ENCODE measurements at regions not wholly inside any gene's neighbourhood (a gene's known extent, or its start where the extent isn't known, plus 50 kb on each side); places are given as distances from the start of the nearest gene placed in this dataset.

GRCh38 chr13:61722119-61722518 lies 306.5 kb upstream of the PCDH20 start:
- H4K20me1 ChIP-seq (ENCODE audit: insufficient read depth, low read length, poor library complexity, severe bottlenecking), result no peaks in the 10 kb centered on the region
- no peaks in the 10 kb centered on the region for H3F3A ChIP-seq (ENCODE audit: low read depth)
- H3K4me1 ChIP-seq (ENCODE audit: insufficient read depth, low read length, poor library complexity, severe bottlenecking), result no peaks in the 10 kb centered on the region
- no peaks in the 10 kb centered on the region for H3K9me2 ChIP-seq (replicated peaks; ENCODE audit: low read depth, low read length)
- H3K36me3 ChIP-seq (ENCODE audit: insufficient read depth, low read length), result no peaks in the 10 kb centered on the region
- H3K9me3 ChIP-seq (ENCODE audit: insufficient read depth, low read depth, low read length), result no peaks in the 10 kb centered on the region
- H3K4me3 ChIP-seq (ENCODE audit: low read length, poor library complexity, severe bottlenecking), result no peak overlapping the region
- no peak overlapping the region for H2AFZ ChIP-seq (ENCODE audit: low read length)
- no peaks in the 10 kb centered on the region for H3K79me2 ChIP-seq (ENCODE audit: insufficient read depth, low read length)
- no peak for TF ChIP-seq EZH2phosphoT487 (IDR thresholded peaks at IDR 0.05; ENCODE audit: borderline replicate concordance)
- TF ChIP-seq, protein P1, sequence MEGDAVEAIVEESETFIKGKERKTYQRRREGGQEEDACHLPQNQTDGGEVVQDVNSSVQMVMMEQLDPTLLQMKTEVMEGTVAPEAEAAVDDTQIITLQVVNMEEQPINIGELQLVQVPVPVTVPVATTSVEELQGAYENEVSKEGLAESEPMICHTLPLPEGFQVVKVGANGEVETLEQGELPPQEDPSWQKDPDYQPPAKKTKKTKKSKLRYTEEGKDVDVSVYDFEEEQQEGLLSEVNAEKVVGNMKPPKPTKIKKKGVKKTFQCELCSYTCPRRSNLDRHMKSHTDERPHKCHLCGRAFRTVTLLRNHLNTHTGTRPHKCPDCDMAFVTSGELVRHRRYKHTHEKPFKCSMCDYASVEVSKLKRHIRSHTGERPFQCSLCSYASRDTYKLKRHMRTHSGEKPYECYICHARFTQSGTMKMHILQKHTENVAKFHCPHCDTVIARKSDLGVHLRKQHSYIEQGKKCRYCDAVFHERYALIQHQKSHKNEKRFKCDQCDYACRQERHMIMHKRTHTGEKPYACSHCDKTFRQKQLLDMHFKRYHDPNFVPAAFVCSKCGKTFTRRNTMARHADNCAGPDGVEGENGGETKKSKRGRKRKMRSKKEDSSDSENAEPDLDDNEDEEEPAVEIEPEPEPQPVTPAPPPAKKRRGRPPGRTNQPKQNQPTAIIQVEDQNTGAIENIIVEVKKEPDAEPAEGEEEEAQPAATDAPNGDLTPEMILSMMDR (conservative IDR thresholded peaks at IDR 0.05; ENCODE audit: low read length), result no peak
- no peak overlapping the region for H3K9ac ChIP-seq (ENCODE audit: low read depth, low read length, poor library complexity, severe bottlenecking)
- H3K27me3 ChIP-seq (ENCODE audit: insufficient read depth, low read length, poor library complexity, severe bottlenecking), result no peaks in the 10 kb centered on the region
- no peak overlapping the region for H3K4me2 ChIP-seq (ENCODE audit: low read depth, low read length, poor library complexity, severe bottlenecking)

DNA sequence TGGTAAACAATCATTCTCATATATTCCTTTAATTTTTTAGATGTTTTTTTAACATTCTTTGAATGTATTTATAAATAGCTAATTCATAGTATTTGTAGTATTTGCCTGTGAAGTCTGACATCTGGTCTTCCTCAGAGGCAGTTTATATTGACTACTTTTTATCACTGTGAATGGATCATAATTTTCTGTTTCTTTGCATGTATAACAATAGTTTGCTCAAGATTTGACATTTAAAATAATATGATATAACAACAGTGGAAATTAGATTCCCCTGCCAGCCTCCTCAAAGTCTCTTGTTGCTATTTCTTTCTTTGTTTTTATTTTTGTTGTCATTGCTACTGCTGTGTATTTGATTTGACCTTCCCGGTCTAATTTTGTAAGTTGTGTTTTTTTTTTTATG lies 297.0 kb upstream of the PCDH20 start:
- Histone ChIP-seq H3K9me3 (ENCODE audit: insufficient read depth, low read depth, low read length) (no peaks in the 10 kb centered on the region), H3K79me2 (ENCODE audit: insufficient read depth, low read length) (no peaks in the 10 kb centered on the region), H3K4me2 (ENCODE audit: low read depth, low read length, poor library complexity, severe bottlenecking) (no peak overlapping the region), H2AFZ (ENCODE audit: low read length) (no peak overlapping the region), H3K27me3 (ENCODE audit: insufficient read depth, low read length, poor library complexity, severe bottlenecking) (no peaks in the 10 kb centered on the region), H3K4me1 (ENCODE audit: insufficient read depth, low read length, poor library complexity, severe bottlenecking) (no peaks in the 10 kb centered on the region), H4K20me1 (ENCODE audit: insufficient read depth, low read length, poor library complexity, severe bottlenecking) (no peaks in the 10 kb centered on the region), H3K4me3 (ENCODE audit: low read length, poor library complexity, severe bottlenecking) (no peak overlapping the region), H3K9me2 (replicated peaks; ENCODE audit: low read depth, low read length) (no peaks in the 10 kb centered on the region), H3K9ac (ENCODE audit: low read depth, low read length, poor library complexity, severe bottlenecking) (no peak overlapping the region), H3F3A (ENCODE audit: low read depth) (no peaks in the 10 kb centered on the region), H3K36me3 (ENCODE audit: insufficient read depth, low read length) (no peaks in the 10 kb centered on the region)
- TF ChIP-seq EZH2phosphoT487 (IDR thresholded peaks at IDR 0.05; ENCODE audit: borderline replicate concordance), result no peak
- TF ChIP-seq, protein P1 (conservative IDR thresholded peaks at IDR 0.05; ENCODE audit: low read length), result no peak

DNA sequence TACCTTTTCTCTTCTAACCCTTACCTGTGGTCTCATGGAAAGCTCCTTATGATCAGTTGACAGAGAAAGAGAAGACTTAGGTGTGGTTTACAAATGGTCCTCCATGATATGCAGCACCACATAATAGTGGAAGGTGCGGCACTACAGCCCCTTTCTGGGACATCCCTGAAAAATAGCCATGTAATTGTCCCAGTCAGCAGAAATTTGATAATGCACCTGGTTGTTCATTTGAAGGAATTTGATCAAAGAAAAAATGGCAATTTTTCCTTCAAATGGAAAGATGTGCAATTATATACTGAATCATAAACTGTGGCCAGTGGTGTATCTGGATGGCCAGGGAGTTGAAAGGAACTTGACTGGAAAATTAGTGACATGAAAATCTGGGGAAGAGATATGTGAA lies 293.6 kb upstream of the PCDH20 start:
- Histone ChIP-seq H3K9me2 (replicated peaks; ENCODE audit: low read depth, low read length) (no peaks in the 10 kb centered on the region), H3K9me3 (ENCODE audit: insufficient read depth, low read depth, low read length) (peaks cover 4% of the 10 kb centered on the region; the same call in 1 of the 2 replicates), H3K4me2 (ENCODE audit: low read depth, low read length, poor library complexity, severe bottlenecking) (no peak overlapping the region), H3K36me3 (ENCODE audit: insufficient read depth, low read length) (no peaks in the 10 kb centered on the region), H3K4me1 (ENCODE audit: insufficient read depth, low read length, poor library complexity, severe bottlenecking) (no peaks in the 10 kb centered on the region), H3K9ac (ENCODE audit: low read depth, low read length, poor library complexity, severe bottlenecking) (no peak overlapping the region), H4K20me1 (ENCODE audit: insufficient read depth, low read length, poor library complexity, severe bottlenecking) (no peaks in the 10 kb centered on the region), H3K4me3 (ENCODE audit: low read length, poor library complexity, severe bottlenecking) (no peak overlapping the region), H3F3A (ENCODE audit: low read depth) (no peaks in the 10 kb centered on the region), H3K79me2 (ENCODE audit: insufficient read depth, low read length) (no peaks in the 10 kb centered on the region), H3K27me3 (ENCODE audit: insufficient read depth, low read length, poor library complexity, severe bottlenecking) (no peaks in the 10 kb centered on the region), H2AFZ (ENCODE audit: low read length) (no peak overlapping the region)
- TF ChIP-seq EZH2phosphoT487 (IDR thresholded peaks at IDR 0.05; ENCODE audit: borderline replicate concordance), result no peak

GRCh38 chr13:61706899-61707298 lies 291.2 kb upstream of the PCDH20 start:
- no peaks in the 10 kb centered on the region for H3K79me2 ChIP-seq (ENCODE audit: insufficient read depth, low read length)
- no peak overlapping the region for H3K9ac ChIP-seq (ENCODE audit: low read depth, low read length, poor library complexity, severe bottlenecking)
- no peaks in the 10 kb centered on the region for H3K9me2 ChIP-seq (replicated peaks; ENCODE audit: low read depth, low read length)
- no peaks in the 10 kb centered on the region for H4K20me1 ChIP-seq (ENCODE audit: insufficient read depth, low read length, poor library complexity, severe bottlenecking)
- no peaks in the 10 kb centered on the region for H3F3A ChIP-seq (ENCODE audit: low read depth)
- no peaks in the 10 kb centered on the region for H3K36me3 ChIP-seq (ENCODE audit: insufficient read depth, low read length)
- no peak overlapping the region for H2AFZ ChIP-seq (ENCODE audit: low read length)
- H3K4me2 ChIP-seq (ENCODE audit: low read depth, low read length, poor library complexity, severe bottlenecking), result no peak overlapping the region
- H3K9me3 ChIP-seq (ENCODE audit: insufficient read depth, low read depth, low read length), result peaks cover 5% of the 10 kb centered on the region; the same call in 1 of the 2 replicates
- H3K27me3 ChIP-seq (ENCODE audit: insufficient read depth, low read length, poor library complexity, severe bottlenecking), result no peaks in the 10 kb centered on the region
- H3K4me1 ChIP-seq (ENCODE audit: insufficient read depth, low read length, poor library complexity, severe bottlenecking), result no peaks in the 10 kb centered on the region
- no peak overlapping the region for H3K4me3 ChIP-seq (ENCODE audit: low read length, poor library complexity, severe bottlenecking)
- TF ChIP-seq, protein P1 (conservative IDR thresholded peaks at IDR 0.05; ENCODE audit: low read length), result no peak
- no peak for TF ChIP-seq EZH2phosphoT487 (IDR thresholded peaks at IDR 0.05; ENCODE audit: borderline replicate concordance)

All from Loucy (cell line).